ENCODE measurements at regions not wholly inside any gene's neighbourhood (a gene's known extent, or its start where the extent isn't known, plus 50 kb on each side); places are given as distances from the start of the nearest gene placed in this dataset.
"Not testable (repeated sequence)": the region's sequence is repeated elsewhere in the genome, so short reads cannot be mapped to it uniquely, and the experiment has no call there.

GRCh38 chr17:64736804-64737492 is 74.8 kb upstream of the SMURF2 start (continued):
- TF ChIP-seq ZNF664 (tag by site-specific recombination; IDR thresholded peaks at IDR 0.05) (no peak), ZNF623 (tag by site-specific recombination; IDR thresholded peaks at IDR 0.05) (no peak), ZIC2 (tag by site-specific recombination; IDR thresholded peaks at IDR 0.05) (no peak), ZNF544 (tag by site-specific recombination; IDR thresholded peaks at IDR 0.05) (no peak), ZFP69B (tag by site-specific recombination; IDR thresholded peaks at IDR 0.05) (no peak), ZNF843 (tag by site-specific recombination; IDR thresholded peaks at IDR 0.05) (no peak), SP3 (tag by site-specific recombination; IDR thresholded peaks at IDR 0.05) (no peak), ZNF610 (tag by site-specific recombination; IDR thresholded peaks at IDR 0.05; ENCODE audit: borderline replicate concordance) (no peak), ZNF654 (tag by site-specific recombination; IDR thresholded peaks at IDR 0.05; ENCODE audit: low read depth) (peak; percentile 77), ZBTB11 (tag by site-specific recombination; conservative IDR thresholded peaks at IDR 0.05; ENCODE audit: low read depth) (no peak), ZNF639 (tag by site-specific recombination; IDR thresholded peaks at IDR 0.05) (no peak), OVOL3 (tag by site-specific recombination; IDR thresholded peaks at IDR 0.05) (no peak), GLI2 (tag by site-specific recombination; IDR thresholded peaks at IDR 0.05; ENCODE audit: borderline replicate concordance, low read depth) (no peak)

- no peak overlapping the region for H3K4me3 ChIP-seq (ENCODE audit: low read depth, low read length)
- 0 out of 2 replicates have a peak, but pooled peaks have one; percentile 35 for TF ChIP-seq GLIS1 (tag by site-specific recombination; IDR thresholded peaks at IDR 0.05)
- TF ChIP-seq ZNF518A (tag by site-specific recombination; conservative IDR thresholded peaks at IDR 0.05; ENCODE audit: low read depth), result no peak
- H3K36me3 ChIP-seq (ENCODE audit: control insufficient read depth in 2 of 2, insufficient read depth in 1 of 2, low read length in 2 of 2), result no peaks in the 10 kb centered on the region
- ChIA-PET CTCF (interaction anchor here (0.6 kb wide), 1 partner anchor 31 kb away, joined by 3 read pairs; no protein-coding TSS in a partner anchor), POLR2A (interaction anchor here (1.1 kb wide), 1 partner anchor 71 kb away, joined by 3 read pairs; the partner anchor contains the start of gene SMURF2)
- H3K4me1 ChIP-seq (ENCODE audit: control insufficient read depth, insufficient read depth, low read length), result no peaks in the 10 kb centered on the region
- H3K9me3 ChIP-seq (ENCODE audit: control insufficient read depth, insufficient read depth, low read depth, low read length), result no peaks in the 10 kb centered on the region
- no peak overlapping the region for H3K27ac ChIP-seq (ENCODE audit: extremely low read depth, low read depth, low read length)
Measured at GRCh38 chr17:64732336-64733006, 70.4 kb upstream of the SMURF2 start.

GRCh38 chr17:64730023-64730422 is 67.9 kb upstream of the SMURF2 start:
- H3K4me3 ChIP-seq (ENCODE audit: low read depth, low read length); CTCF ChIA-PET; H3K9me3 ChIP-seq (ENCODE audit: control insufficient read depth, insufficient read depth, low read depth, low read length); H3K4me1 ChIP-seq (ENCODE audit: control insufficient read depth, insufficient read depth, low read length); H3K27ac ChIP-seq (ENCODE audit: extremely low read depth, low read depth, low read length); POLR2A ChIA-PET; H3K36me3 ChIP-seq (ENCODE audit: control insufficient read depth in 2 of 2, insufficient read depth in 1 of 2, low read length in 2 of 2): not testable (repeated sequence)
